GM20000 (cell line): ENCODE measurements at regions not wholly inside any gene's neighbourhood (a gene's known extent, or its start where the extent isn't known, plus 50 kb on each side); places are given as distances from the start of the nearest gene placed in this dataset.
"Not testable (repeated sequence)": the region's sequence is repeated elsewhere in the genome, so short reads cannot be mapped to it uniquely, and the experiment has no call there.

Experiments used
- DNase-seq: peaks from one replicate; pipeline ENCODE4 v3.0.0; 2012; ENCODE audit warnings: low spot score
- TF ChIP-seq, protein P1 (sequence below): IDR thresholded peaks from 2 replicates; pipeline ENCODE4 v1.5.1; 2012; ENCODE audit warnings: mild to moderate bottlenecking, control low read depth; ENCODE audit errors: extremely low read depth, missing control alignments

DNA sequence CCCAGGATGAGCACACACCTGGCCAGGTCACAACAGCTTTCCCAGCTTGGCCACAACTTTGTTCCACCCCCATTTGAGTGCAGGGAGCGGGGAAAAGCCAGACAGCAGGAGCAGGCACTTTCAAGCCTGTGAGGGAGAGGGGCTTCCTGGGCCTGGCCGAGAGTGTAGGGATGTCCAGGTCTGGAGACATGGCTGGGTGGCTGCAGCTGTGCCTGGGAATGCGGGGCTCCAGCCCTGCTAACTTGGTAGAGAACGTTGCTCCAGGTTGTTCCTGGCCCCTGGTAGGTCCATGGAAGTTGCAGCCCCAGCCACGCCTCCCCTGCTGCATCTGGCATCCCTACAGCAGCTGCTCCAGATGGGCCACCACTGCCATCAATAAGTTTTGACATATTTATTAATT, 738.5 kb downstream of the SLC6A15 start:
- no peak for DNase-seq
- TF ChIP-seq, protein P1, sequence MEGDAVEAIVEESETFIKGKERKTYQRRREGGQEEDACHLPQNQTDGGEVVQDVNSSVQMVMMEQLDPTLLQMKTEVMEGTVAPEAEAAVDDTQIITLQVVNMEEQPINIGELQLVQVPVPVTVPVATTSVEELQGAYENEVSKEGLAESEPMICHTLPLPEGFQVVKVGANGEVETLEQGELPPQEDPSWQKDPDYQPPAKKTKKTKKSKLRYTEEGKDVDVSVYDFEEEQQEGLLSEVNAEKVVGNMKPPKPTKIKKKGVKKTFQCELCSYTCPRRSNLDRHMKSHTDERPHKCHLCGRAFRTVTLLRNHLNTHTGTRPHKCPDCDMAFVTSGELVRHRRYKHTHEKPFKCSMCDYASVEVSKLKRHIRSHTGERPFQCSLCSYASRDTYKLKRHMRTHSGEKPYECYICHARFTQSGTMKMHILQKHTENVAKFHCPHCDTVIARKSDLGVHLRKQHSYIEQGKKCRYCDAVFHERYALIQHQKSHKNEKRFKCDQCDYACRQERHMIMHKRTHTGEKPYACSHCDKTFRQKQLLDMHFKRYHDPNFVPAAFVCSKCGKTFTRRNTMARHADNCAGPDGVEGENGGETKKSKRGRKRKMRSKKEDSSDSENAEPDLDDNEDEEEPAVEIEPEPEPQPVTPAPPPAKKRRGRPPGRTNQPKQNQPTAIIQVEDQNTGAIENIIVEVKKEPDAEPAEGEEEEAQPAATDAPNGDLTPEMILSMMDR = no peak

DNA sequence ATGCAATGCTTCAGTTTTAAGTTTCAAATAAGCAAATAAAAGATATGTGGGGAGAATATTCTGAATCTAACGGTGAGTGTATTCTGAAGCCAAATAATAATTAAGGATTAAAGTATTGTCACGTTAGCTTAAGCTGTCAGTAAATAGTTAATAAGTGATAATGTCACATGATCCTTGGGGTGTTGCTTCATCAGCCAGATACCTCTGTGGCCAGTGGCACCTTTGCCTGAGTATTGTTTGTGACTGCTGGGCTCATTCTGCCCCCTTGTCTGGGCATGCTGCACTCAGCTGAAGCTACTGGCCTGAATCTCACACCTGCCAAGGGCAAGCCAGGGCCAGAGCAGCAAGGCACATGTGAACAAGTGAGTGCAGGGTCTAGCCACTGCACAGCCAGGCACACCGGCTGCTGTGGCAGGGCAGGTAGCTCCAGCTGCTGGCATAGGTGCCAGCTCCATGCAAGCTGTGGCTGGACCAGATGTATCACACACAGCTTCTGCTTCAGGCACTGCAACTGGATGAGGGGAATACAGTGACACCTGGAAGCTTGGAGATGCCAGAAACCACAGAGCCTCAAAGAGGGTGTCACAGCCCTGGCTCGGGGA, 739.7 kb downstream of the SLC6A15 start:
- no peak for DNase-seq
- TF ChIP-seq, protein P1 = no peak

DNA sequence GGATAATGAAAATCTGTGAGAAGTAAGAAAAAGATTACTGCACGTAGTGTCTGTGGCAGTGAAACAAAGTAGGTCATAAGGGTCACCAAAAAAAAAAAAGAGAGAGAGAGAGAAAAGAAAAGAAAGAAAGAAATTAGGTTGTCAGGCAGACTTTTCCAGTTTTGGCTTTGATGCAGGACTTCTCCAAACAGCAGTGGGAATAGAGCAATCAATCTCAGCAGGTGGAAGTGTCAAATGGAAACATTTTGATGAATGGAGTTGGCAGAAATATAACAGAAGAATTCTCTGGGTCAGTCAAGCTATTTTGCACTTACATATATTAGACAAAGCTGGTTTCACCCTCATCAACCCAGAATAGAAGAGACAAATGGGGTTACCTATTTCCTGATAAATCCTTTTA, 745.8 kb downstream of the SLC6A15 start:
- TF ChIP-seq, protein P1 = no peak
- no peak for DNase-seq

DNA sequence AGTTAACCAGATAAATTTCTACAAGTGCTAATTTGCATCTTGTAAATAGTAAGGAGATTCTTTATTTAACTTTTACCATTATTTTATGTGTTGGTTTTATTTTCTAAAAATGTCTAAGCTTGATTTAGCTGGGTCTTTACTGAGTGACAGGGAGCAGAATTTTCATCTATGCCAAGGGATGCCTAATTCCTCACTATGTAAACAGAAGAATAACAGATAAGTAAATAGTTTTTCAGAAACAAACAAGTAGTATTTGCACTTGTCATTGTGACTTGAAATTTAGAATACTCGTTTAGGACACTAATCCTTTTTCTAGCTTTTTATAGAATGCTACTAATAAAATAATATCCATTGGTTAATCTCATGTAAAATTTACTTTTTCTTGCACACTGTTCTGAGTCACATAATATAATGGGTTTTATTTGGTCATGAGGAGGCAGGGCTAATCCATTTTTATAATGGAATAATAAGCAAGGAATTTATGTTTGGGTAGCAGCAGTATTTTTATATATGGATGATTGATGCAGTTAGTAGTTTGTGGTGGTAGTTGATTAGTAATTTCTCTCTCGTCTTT, 746.5 kb downstream of the SLC6A15 start:
- TF ChIP-seq, protein P1 = no peak
- DNase-seq = no peak

DNA sequence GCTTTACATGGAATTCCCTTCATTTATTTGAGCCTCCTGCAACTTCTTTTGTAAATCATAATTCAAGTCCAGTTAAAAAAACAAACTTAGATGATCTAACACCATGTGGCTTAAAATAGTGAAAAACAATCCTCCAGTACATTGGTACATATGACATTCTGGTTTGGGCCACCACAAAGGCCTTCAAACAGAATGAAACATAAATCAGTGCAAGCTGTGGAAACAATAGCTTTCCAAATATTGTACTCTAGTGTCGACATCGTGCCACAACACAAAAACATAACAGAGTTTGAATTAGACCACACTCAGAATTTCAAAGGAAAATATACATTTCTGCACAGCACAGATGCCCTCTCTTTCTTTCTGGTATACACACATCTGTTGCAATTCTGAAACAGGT, 751.3 kb downstream of the SLC6A15 start:
- DNase-seq = no peak

DNA sequence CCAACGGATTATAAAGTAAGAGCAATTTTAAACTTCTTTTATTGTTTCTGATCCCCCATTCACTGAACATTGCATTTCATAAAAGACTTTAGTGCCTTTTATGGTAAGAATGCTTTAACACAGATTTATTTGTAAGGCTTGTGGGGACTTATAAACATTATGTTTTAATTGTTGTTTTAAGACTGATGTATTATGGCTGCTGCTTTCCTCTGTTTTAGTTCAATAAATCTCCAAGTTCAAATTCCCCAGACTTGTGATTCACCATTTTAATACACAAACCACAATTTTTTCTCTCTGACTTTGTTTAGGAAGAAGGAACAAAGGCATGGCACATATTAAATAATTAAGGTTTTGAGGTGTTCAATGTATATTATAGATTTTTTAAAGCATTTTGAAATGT, 753.3 kb downstream of the SLC6A15 start:
- DNase-seq = no peak
- TF ChIP-seq, protein P1 = no peak

More for the DNA sequence above, 751.3 kb downstream of the SLC6A15 start:
- TF ChIP-seq, protein P1 = no peak

DNA sequence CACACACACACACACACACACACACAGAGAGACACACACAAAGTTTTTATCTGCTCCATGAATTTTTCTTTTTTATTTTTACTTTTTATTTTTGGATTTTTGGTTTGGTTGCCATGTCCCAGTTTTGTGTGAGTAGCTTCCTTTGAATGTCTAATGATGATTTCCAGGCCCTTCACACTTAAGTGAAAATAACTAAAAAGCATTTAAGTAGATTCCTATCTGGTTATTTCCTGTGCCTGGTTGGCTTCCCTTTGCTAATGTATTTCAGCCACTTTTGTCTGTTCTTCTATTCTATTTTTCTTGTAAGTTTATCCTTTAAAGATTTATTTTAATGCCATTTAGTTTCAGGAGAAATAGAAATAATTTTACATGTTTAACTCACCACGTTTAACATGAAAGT, 755.4 kb downstream of the SLC6A15 start:
- TF ChIP-seq, protein P1 = no peak
- DNase-seq = no peak

DNA sequence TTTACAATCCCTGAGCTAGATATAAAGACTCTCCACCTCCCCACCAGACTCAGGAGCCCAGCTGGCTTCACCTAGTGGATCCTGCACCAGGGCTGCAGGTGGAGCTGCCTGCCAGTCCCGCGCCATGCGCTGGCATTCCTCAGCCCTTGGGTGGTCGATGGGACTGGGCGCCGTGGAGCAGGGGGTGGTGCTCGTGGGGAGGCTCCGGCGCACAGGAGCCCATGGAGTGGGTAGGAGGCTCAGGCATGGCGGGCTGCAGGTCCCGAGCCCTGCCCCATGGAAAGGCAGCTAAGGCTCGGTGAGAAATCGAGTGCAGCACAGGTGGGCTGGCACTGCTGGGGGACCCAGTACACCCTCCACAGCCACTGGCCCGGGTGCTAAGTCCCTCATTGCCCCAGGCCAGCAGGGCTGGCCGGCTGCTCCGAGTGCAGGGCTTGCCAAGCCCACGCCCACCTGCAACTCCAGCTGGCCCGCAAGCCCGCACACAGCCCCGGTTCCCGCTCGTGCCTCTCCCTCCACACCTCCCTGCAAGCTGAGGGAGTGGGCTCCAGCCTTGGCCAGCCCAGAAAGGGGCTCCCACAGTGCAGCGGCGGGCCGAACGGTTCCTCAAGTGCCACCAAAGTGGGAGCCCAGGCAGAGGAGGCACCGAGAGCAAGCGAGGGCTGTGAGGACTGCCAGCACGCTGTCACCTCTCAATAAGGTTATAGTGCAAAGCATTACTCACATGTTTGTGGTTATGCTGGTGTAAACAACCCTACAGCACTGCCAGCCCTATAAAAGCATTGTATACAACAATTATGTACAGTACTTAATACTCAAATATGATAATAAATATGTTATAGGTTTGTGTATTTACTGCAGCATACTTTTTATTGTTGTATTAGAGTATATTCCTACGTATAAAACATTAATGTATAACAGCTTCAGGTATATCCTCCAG, 757.3 kb downstream of the SLC6A15 start:
- DNase-seq = not testable (repeated sequence)

DNA sequence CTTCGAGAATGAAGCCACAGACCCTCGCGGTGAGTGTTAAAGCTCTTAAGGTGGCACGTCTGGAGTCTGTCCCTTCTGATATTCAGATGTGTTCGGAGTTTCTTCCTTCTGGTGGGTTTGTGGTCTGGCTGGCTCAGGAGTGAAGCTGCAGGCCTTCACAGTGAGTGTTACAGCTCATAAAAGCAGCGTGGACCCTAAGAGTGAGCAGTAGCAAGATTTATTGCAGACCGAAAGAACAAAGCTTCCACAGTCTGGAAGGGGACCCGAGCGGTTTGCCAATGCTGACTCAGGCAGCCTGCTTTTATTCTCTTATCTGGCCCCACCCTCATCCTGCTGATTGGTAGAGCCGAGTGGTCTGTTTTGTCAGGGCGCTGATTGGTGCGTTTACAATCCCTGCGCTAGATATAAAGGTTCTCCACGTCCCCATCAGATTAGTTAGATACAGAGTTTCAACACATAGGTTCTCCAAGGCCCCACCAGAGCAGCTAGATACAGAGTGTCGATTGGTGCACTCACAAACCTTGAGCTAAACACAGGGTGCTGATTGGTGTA, 758.1 kb downstream of the SLC6A15 start:
- not testable (repeated sequence) for DNase-seq
